ENCODE measurements at regions not wholly inside any gene's neighbourhood (a gene's known extent, or its start where the extent isn't known, plus 50 kb on each side); places are given as distances from the start of the nearest gene placed in this dataset.

- CTCF ChIA-PET: interaction anchor here (1.1 to 2.6 kb wide), 2 partner anchors 76 to 205 kb away, joined by 3 to 9 read pairs; no protein-coding TSS in a partner anchor
- Mint-ChIP-seq H3K27me3 (no peaks in the 10 kb centered on the region), H3K36me3 (ENCODE audit: low read depth) (no peaks in the 10 kb centered on the region), H3K9me3 (no peaks in the 10 kb centered on the region), H3K4me3 (no peak overlapping the region), H3K27ac (no peak overlapping the region), H3K4me1 (peaks cover 1% of the 10 kb centered on the region)
- no peak for ATAC-seq (ENCODE audit: low read depth)
- intact Hi-C loops (cut with micrococcal nuclease): loop anchor here (5.0 kb wide), 1 partner anchor 68 kb away; no protein-coding TSS in a partner anchor
- POLR2A ChIA-PET: no interaction called here
- TF ChIP-seq CTCF (IDR thresholded peaks at IDR 0.05): no peak
- no peak for DNase-seq
Observed at GRCh38 chr3:186464424-186465093, 79.6 kb downstream of the CRYGS start.

- Mint-ChIP-seq H3K4me1 (no peaks in the 10 kb centered on the region), H3K27ac (no peak overlapping the region), H3K9me3 (no peaks in the 10 kb centered on the region), H3K36me3 (ENCODE audit: low read depth) (no peaks in the 10 kb centered on the region), H3K4me3 (no peak overlapping the region), H3K27me3 (no peaks in the 10 kb centered on the region)
- DNase-seq: no peak
- POLR2A ChIA-PET: no interaction called here
- intact Hi-C loops (cut with micrococcal nuclease): loop anchor here (5.0 kb wide), 1 partner anchor 71 kb away; no protein-coding TSS in a partner anchor
- CTCF ChIA-PET: no interaction called here
- no peak for TF ChIP-seq CTCF (IDR thresholded peaks at IDR 0.05)
- ATAC-seq (ENCODE audit: low read depth): no peak
Observed at GRCh38 chr3:186461141-186461540, 83.0 kb downstream of the CRYGS start.

- Mint-ChIP-seq H3K27me3 (no peaks in the 10 kb centered on the region), H3K4me3 (no peak overlapping the region), H3K4me1 (no peaks in the 10 kb centered on the region), H3K27ac (no peak overlapping the region), H3K9me3 (no peaks in the 10 kb centered on the region), H3K36me3 (ENCODE audit: low read depth) (no peaks in the 10 kb centered on the region)
- TF ChIP-seq CTCF (IDR thresholded peaks at IDR 0.05): no peak
- no peak for DNase-seq
- CTCF ChIA-PET: no interaction called here
- no peak for ATAC-seq (ENCODE audit: low read depth)
- intact Hi-C loops (cut with micrococcal nuclease): no loop called here
- POLR2A ChIA-PET: no interaction called here
Observed at GRCh38 chr3:186459108-186459467, 85.1 kb downstream of the CRYGS start.

- ChIA-PET CTCF (no interaction called here), POLR2A (interaction anchor here (0.6 kb wide), 1 partner anchor 12 kb away, joined by 3 read pairs; no protein-coding TSS in a partner anchor)
- no peaks in the 10 kb centered on the region for H3K4me1 Mint-ChIP-seq
- no peaks in the 10 kb centered on the region for H3K9me3 Mint-ChIP-seq
- DNase-seq (no peak), ATAC-seq (ENCODE audit: low read depth) (no peak)
- H3K27me3 Mint-ChIP-seq: no peaks in the 10 kb centered on the region
- H3K4me3 Mint-ChIP-seq: no peak overlapping the region
- no peak overlapping the region for H3K27ac Mint-ChIP-seq
- intact Hi-C loops (cut with micrococcal nuclease): no loop called here
- H3K36me3 Mint-ChIP-seq (ENCODE audit: low read depth): no peaks in the 10 kb centered on the region
- no peak for TF ChIP-seq CTCF (IDR thresholded peaks at IDR 0.05)
Observed at GRCh38 chr3:186458306-186459107, 85.7 kb downstream of the CRYGS start.

- no peak for TF ChIP-seq CTCF (IDR thresholded peaks at IDR 0.05)
- no peaks in the 10 kb centered on the region for H3K9me3 Mint-ChIP-seq
- DNase-seq (no peak), ATAC-seq (ENCODE audit: low read depth) (no peak)
- no peak overlapping the region for H3K27ac Mint-ChIP-seq
- POLR2A ChIA-PET: no interaction called here
- CTCF ChIA-PET: no interaction called here
- intact Hi-C loops (cut with micrococcal nuclease): no loop called here
- no peaks in the 10 kb centered on the region for H3K36me3 Mint-ChIP-seq (ENCODE audit: low read depth)
- no peak overlapping the region for H3K4me3 Mint-ChIP-seq
- no peaks in the 10 kb centered on the region for H3K27me3 Mint-ChIP-seq
- no peaks in the 10 kb centered on the region for H3K4me1 Mint-ChIP-seq
Observed at GRCh38 chr3:186457236-186457635, 86.9 kb downstream of the CRYGS start.
